GM06990 (cell line): ENCODE measurements at regions not wholly inside any gene's neighbourhood (a gene's known extent, or its start where the extent isn't known, plus 50 kb on each side); places are given as distances from the start of the nearest gene placed in this dataset.

Experiments used
- DNase-seq: peaks from one replicate; pipeline ENCODE4 v3.0.0-alpha.2; 2011; ENCODE audit not compliant: insufficient read length; ENCODE audit errors: extremely low read depth
- H3K27me3 ChIP-seq: replicated peaks from 2 replicates; pipeline ENCODE4 v1.6.0; 2011; ENCODE audit warnings: low read length; ENCODE audit not compliant: control insufficient read depth, insufficient read depth
- H3K36me3 ChIP-seq: 2 replicates; pipeline ENCODE4 v1.5.1; 2011; ENCODE audit warnings: low read length; ENCODE audit not compliant: control insufficient read depth, insufficient read depth
- H3K4me3 ChIP-seq: replicated peaks from 2 replicates; pipeline ENCODE4 v1.5.1; 2011; ENCODE audit warnings: low read depth, mild to moderate bottlenecking, control low read depth, low read length
- CTCF ChIP-seq: IDR thresholded peaks from 2 replicates; pipeline ENCODE4 v1.5.1; 2011; ENCODE audit warnings: low read length, control low read depth, mild to moderate bottlenecking, inconsistent platforms; ENCODE audit not compliant: insufficient read depth, poor library complexity, severe bottlenecking

GRCh38 chrX:95693365-95693764, 991.3 kb upstream of the DIAPH2 start:
- no peak for DNase-seq
- Histone ChIP-seq H3K27me3 (no peaks in the 10 kb centered on the region), H3K36me3 (no peaks in the 10 kb centered on the region), H3K4me3 (no peak overlapping the region)
- no peak for TF ChIP-seq CTCF

- no peak for TF ChIP-seq CTCF
- H3K27me3 ChIP-seq = no peaks in the 10 kb centered on the region
- DNase-seq = no peak
- no peaks in the 10 kb centered on the region for H3K36me3 ChIP-seq
- no peak overlapping the region for H3K4me3 ChIP-seq
Measured at GRCh38 chrX:95703696-95704095, 980.9 kb upstream of the DIAPH2 start.

GRCh38 chrX:95716841-95717240, 967.8 kb upstream of the DIAPH2 start:
- H3K36me3 ChIP-seq = no peaks in the 10 kb centered on the region
- H3K4me3 ChIP-seq = no peak overlapping the region
- DNase-seq = no peak
- H3K27me3 ChIP-seq = no peaks in the 10 kb centered on the region
- TF ChIP-seq CTCF = no peak

GRCh38 chrX:95718746-95719145, 965.9 kb upstream of the DIAPH2 start:
- TF ChIP-seq CTCF = no peak
- no peak overlapping the region for H3K4me3 ChIP-seq
- no peak for DNase-seq
- no peaks in the 10 kb centered on the region for H3K36me3 ChIP-seq
- H3K27me3 ChIP-seq = no peaks in the 10 kb centered on the region

GRCh38 chrX:95721011-95721410, 963.6 kb upstream of the DIAPH2 start:
- TF ChIP-seq CTCF = no peak
- DNase-seq = no peak
- Histone ChIP-seq H3K36me3 (no peaks in the 10 kb centered on the region), H3K27me3 (no peaks in the 10 kb centered on the region), H3K4me3 (no peak overlapping the region)

GRCh38 chrX:95728446-95728845, 956.2 kb upstream of the DIAPH2 start:
- no peaks in the 10 kb centered on the region for H3K36me3 ChIP-seq
- TF ChIP-seq CTCF = no peak
- H3K27me3 ChIP-seq = no peaks in the 10 kb centered on the region
- no peak overlapping the region for H3K4me3 ChIP-seq
- no peak for DNase-seq
